ENCODE measurements at regions not wholly inside any gene's neighbourhood (a gene's known extent, or its start where the extent isn't known, plus 50 kb on each side); places are given as distances from the start of the nearest gene placed in this dataset.
"Not testable (repeated sequence)": the region's sequence is repeated elsewhere in the genome, so short reads cannot be mapped to it uniquely, and the experiment has no call there.

GRCh38 chr3:157590273-157590672 is 87.1 kb upstream of the VEPH1 start:
- no peaks in the 10 kb centered on the region for H3K36me3 Mint-ChIP-seq (ENCODE audit: insufficient read depth)
- H3K4me1 Mint-ChIP-seq: no peaks in the 10 kb centered on the region
- no peak overlapping the region for H3K4me3 Mint-ChIP-seq
- H3K27me3 Mint-ChIP-seq: peaks cover 48% of the 10 kb centered on the region
- ATAC-seq (replicated peaks; ENCODE audit: extremely low read depth, poor library complexity, severe bottlenecking) (no peak), DNase-seq (ENCODE audit: low spot score in 2 of 2) (no peak)
- no peaks in the 10 kb centered on the region for H3K9me3 Mint-ChIP-seq
- H3K27ac Mint-ChIP-seq (ENCODE audit: low read depth): no peak overlapping the region

DNA sequence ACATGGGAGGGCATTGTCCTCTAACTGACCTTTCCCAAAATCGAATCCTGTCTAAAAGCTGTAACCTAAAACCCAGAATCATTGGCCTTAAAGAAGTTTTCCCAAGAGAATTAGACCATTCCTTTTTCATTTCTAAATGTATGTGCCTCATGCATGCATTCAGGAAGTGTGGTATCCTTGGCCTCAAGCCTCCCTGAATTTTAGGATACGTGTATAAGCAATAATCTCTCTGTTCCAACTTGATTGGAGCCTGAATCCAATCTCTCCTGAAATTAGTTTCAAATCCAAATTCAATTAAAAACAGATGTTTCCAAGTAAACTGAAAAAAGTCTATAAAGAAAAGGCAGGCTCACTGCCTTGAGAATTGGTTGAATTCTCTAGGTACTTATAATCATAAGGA is 86.0 kb upstream of the VEPH1 start:
- H3K4me3 Mint-ChIP-seq: no peak overlapping the region
- peaks cover 38% of the 10 kb centered on the region for H3K27me3 Mint-ChIP-seq
- no peaks in the 10 kb centered on the region for H3K36me3 Mint-ChIP-seq (ENCODE audit: insufficient read depth)
- no peak overlapping the region for H3K27ac Mint-ChIP-seq (ENCODE audit: low read depth)
- ATAC-seq (replicated peaks; ENCODE audit: extremely low read depth, poor library complexity, severe bottlenecking): no peak
- H3K9me3 Mint-ChIP-seq: no peaks in the 10 kb centered on the region
- no peaks in the 10 kb centered on the region for H3K4me1 Mint-ChIP-seq
- DNase-seq (ENCODE audit: low spot score in 2 of 2): no peak

DNA sequence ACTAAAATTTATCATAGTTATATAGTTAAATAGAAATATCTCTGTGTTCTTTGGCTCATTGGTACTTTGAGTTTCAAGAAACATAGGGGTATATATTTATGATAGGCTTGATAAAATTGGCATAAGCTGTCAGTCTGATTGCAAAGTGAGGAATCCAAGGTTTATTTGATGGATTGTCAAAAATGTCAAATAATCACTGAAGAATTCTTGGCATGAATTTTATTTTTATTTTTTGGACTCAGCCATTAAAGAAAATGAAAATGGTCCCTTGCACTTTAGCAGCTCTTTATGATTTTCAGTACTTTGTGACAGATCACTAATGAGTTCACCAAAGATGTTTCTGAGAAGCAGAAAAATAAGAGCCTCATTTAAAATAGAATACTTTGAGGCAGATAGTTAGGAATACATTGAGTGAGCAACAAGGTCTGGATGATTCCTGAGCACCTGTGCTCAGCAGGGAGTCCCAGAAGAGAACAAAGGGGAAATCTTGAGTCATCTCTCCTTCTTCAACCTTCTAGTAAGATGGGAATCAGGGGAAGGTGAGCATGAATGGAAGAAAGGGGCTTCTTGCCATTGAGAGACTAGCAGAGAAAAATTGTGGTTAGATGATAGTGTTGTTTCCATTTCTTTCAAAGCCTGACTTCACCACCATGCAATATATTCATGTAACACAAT is 85.3 kb upstream of the VEPH1 start:
- no peak overlapping the region for H3K4me3 Mint-ChIP-seq
- H3K27me3 Mint-ChIP-seq: peaks cover 38% of the 10 kb centered on the region
- no peaks in the 10 kb centered on the region for H3K36me3 Mint-ChIP-seq (ENCODE audit: insufficient read depth)
- DNase-seq (ENCODE audit: low spot score in 2 of 2) (no peak), ATAC-seq (replicated peaks; ENCODE audit: extremely low read depth, poor library complexity, severe bottlenecking) (no peak)
- no peaks in the 10 kb centered on the region for H3K9me3 Mint-ChIP-seq
- no peak overlapping the region for H3K27ac Mint-ChIP-seq (ENCODE audit: low read depth)
- no peaks in the 10 kb centered on the region for H3K4me1 Mint-ChIP-seq

GRCh38 chr3:157586293-157586692 is 83.1 kb upstream of the VEPH1 start:
- H3K27me3 Mint-ChIP-seq: peaks cover 25% of the 10 kb centered on the region
- H3K36me3 Mint-ChIP-seq (ENCODE audit: insufficient read depth): no peaks in the 10 kb centered on the region
- no peaks in the 10 kb centered on the region for H3K4me1 Mint-ChIP-seq
- no peak overlapping the region for H3K4me3 Mint-ChIP-seq
- DNase-seq (ENCODE audit: low spot score in 2 of 2) (no peak), ATAC-seq (replicated peaks; ENCODE audit: extremely low read depth, poor library complexity, severe bottlenecking) (no peak)
- no peak overlapping the region for H3K27ac Mint-ChIP-seq (ENCODE audit: low read depth)
- H3K9me3 Mint-ChIP-seq: no peaks in the 10 kb centered on the region

DNA sequence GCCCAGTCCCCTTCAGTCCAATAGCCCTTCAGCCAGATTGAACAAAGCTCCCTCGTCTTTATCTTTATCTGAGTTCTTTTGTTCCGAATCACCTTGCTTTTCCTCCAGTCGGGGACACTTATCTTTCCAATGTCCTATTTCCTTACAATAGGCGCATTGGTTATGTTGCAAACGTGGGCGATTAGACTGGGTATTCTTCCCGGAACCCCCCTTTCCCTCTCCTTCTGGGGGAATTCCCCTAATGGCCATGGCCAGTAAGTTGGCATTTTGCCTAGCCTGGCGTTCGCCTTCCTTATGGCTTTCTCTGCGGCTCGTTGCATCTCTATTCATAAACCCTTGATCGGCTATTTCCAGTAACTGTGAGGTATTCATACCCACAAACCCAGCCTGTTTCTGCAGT is 82.2 kb upstream of the VEPH1 start:
- peaks cover 17% of the 10 kb centered on the region for H3K27me3 Mint-ChIP-seq
- H3K4me3 Mint-ChIP-seq: no peak overlapping the region
- no peaks in the 10 kb centered on the region for H3K9me3 Mint-ChIP-seq
- DNase-seq (ENCODE audit: low spot score in 2 of 2) (no peak), ATAC-seq (replicated peaks; ENCODE audit: extremely low read depth, poor library complexity, severe bottlenecking) (no peak)
- no peaks in the 10 kb centered on the region for H3K36me3 Mint-ChIP-seq (ENCODE audit: insufficient read depth)
- H3K4me1 Mint-ChIP-seq: no peaks in the 10 kb centered on the region
- H3K27ac Mint-ChIP-seq (ENCODE audit: low read depth): no peak overlapping the region

DNA sequence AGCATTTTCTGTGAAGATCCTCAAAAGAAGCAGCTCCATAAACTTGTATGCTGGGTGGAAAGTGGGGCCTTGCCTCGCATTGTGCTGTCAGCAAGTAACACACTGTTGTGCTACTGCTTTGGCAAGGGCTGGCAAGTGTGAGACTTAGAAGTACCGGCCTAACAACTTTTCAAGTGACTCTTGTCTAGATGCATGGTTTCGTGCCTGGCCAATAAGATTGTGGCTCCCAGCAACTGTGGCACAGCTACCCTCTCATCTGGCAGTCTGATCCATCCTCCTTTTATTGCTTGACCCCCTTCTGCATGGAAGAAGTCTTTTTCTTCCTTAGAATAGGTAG is 79.4 kb upstream of the VEPH1 start:
- peaks cover 33% of the 10 kb centered on the region for H3K27me3 Mint-ChIP-seq
- H3K9me3 Mint-ChIP-seq: no peaks in the 10 kb centered on the region
- DNase-seq (ENCODE audit: low spot score in 2 of 2) (no peak), ATAC-seq (replicated peaks; ENCODE audit: extremely low read depth, poor library complexity, severe bottlenecking) (no peak)
- H3K27ac Mint-ChIP-seq (ENCODE audit: low read depth): no peak overlapping the region
- H3K4me1 Mint-ChIP-seq: no peaks in the 10 kb centered on the region
- H3K36me3 Mint-ChIP-seq (ENCODE audit: insufficient read depth): no peaks in the 10 kb centered on the region
- no peak overlapping the region for H3K4me3 Mint-ChIP-seq

- peaks cover 33% of the 10 kb centered on the region for H3K27me3 Mint-ChIP-seq
- H3K9me3 Mint-ChIP-seq; H3K4me3 Mint-ChIP-seq; ATAC-seq (replicated peaks; ENCODE audit: extremely low read depth, poor library complexity, severe bottlenecking); DNase-seq (ENCODE audit: low spot score in 2 of 2); H3K36me3 Mint-ChIP-seq (ENCODE audit: insufficient read depth); H3K27ac Mint-ChIP-seq (ENCODE audit: low read depth); H3K4me1 Mint-ChIP-seq: not testable (repeated sequence)
Observed at GRCh38 chr3:157581956-157582636, 78.9 kb upstream of the VEPH1 start.

DNA sequence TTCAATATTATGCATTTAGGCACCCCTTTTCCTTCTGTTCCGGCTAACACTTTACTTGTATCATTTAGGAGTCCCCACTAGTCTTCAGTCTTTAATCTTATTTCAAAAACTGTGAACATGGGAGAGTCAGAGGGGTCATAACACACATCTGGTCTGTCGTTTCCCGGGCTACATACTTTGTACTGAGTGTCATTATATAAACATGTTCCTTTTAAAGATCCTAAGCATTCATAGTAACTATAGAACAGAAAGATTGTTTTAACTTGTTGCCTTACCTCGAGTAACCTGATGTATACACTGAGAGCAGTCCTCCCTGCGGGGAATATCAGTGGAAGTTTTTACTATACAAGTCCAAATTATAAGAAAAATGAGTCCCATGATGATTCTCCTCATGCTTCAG is 78.2 kb upstream of the VEPH1 start:
- Mint-ChIP-seq H3K36me3 (ENCODE audit: insufficient read depth) (no peaks in the 10 kb centered on the region), H3K27ac (ENCODE audit: low read depth) (no peak overlapping the region), H3K4me1 (no peaks in the 10 kb centered on the region), H3K27me3 (peaks cover 30% of the 10 kb centered on the region), H3K4me3 (no peak overlapping the region), H3K9me3 (no peaks in the 10 kb centered on the region)
- ATAC-seq (replicated peaks; ENCODE audit: extremely low read depth, poor library complexity, severe bottlenecking): no peak
- no peak for DNase-seq (ENCODE audit: low spot score in 2 of 2)

GRCh38 chr3:157578181-157578580 is 75.0 kb upstream of the VEPH1 start:
- Mint-ChIP-seq H3K4me3 (no peak overlapping the region), H3K4me1 (no peaks in the 10 kb centered on the region), H3K27me3 (peaks cover 17% of the 10 kb centered on the region), H3K9me3 (no peaks in the 10 kb centered on the region), H3K27ac (ENCODE audit: low read depth) (no peak overlapping the region), H3K36me3 (ENCODE audit: insufficient read depth) (no peaks in the 10 kb centered on the region)
- no peak for ATAC-seq (replicated peaks; ENCODE audit: extremely low read depth, poor library complexity, severe bottlenecking)
- no peak for DNase-seq (ENCODE audit: low spot score in 2 of 2)

- H3K4me3 Mint-ChIP-seq: no peak overlapping the region
- H3K36me3 Mint-ChIP-seq (ENCODE audit: insufficient read depth): peaks cover 2% of the 10 kb centered on the region
- ATAC-seq (replicated peaks; ENCODE audit: extremely low read depth, poor library complexity, severe bottlenecking) (no peak), DNase-seq (ENCODE audit: low spot score in 2 of 2) (no peak)
- H3K4me1 Mint-ChIP-seq: no peaks in the 10 kb centered on the region
- H3K9me3 Mint-ChIP-seq: no peaks in the 10 kb centered on the region
- no peak overlapping the region for H3K27ac Mint-ChIP-seq (ENCODE audit: low read depth)
- H3K27me3 Mint-ChIP-seq: peaks cover 8% of the 10 kb centered on the region
Observed at GRCh38 chr3:157574531-157574930, 71.3 kb upstream of the VEPH1 start.

DNA sequence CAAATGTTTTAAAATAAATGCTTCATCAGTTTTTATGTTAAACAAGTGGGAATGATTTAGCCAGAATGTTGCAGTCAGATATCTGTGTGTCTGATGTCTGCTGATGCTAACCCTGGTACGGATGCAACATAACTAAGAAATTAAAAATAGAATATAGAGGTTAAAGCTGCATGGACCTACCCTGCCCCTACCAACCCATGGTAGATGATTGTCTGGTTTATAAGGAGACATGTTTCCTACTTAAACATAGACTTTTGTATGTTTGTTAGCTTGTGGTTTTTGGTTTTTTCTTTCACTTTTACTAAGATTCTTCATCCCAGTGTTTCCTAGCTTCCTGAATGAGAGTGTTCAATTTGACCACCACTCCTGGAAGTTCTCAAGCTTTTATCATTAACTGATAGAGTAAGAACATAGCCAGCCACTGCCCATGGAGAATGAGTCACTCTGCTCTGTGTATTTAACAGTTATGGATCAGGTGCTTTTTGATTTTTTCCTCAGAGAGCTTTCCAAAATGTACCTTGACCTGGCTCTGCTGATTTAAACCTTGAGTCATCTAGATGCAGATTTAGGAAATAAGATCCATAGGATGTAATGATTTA is 70.7 kb upstream of the VEPH1 start:
- H3K36me3 Mint-ChIP-seq (ENCODE audit: insufficient read depth): peaks cover 2% of the 10 kb centered on the region
- peaks cover 2% of the 10 kb centered on the region for H3K27me3 Mint-ChIP-seq
- ATAC-seq (replicated peaks; ENCODE audit: extremely low read depth, poor library complexity, severe bottlenecking) (no peak), DNase-seq (ENCODE audit: low spot score in 2 of 2) (no peak)
- H3K27ac Mint-ChIP-seq (ENCODE audit: low read depth): no peak overlapping the region
- no peaks in the 10 kb centered on the region for H3K9me3 Mint-ChIP-seq
- H3K4me3 Mint-ChIP-seq: no peak overlapping the region
- no peaks in the 10 kb centered on the region for H3K4me1 Mint-ChIP-seq

- DNase-seq (ENCODE audit: low spot score in 2 of 2) (no peak), ATAC-seq (replicated peaks; ENCODE audit: extremely low read depth, poor library complexity, severe bottlenecking) (no peak)
- Mint-ChIP-seq H3K4me1 (no peaks in the 10 kb centered on the region), H3K4me3 (no peak overlapping the region), H3K27me3 (no peaks in the 10 kb centered on the region), H3K9me3 (no peaks in the 10 kb centered on the region), H3K36me3 (ENCODE audit: insufficient read depth) (peaks cover 2% of the 10 kb centered on the region), H3K27ac (ENCODE audit: low read depth) (no peak overlapping the region)
Observed at GRCh38 chr3:157573281-157573680, 70.1 kb upstream of the VEPH1 start.

DNA sequence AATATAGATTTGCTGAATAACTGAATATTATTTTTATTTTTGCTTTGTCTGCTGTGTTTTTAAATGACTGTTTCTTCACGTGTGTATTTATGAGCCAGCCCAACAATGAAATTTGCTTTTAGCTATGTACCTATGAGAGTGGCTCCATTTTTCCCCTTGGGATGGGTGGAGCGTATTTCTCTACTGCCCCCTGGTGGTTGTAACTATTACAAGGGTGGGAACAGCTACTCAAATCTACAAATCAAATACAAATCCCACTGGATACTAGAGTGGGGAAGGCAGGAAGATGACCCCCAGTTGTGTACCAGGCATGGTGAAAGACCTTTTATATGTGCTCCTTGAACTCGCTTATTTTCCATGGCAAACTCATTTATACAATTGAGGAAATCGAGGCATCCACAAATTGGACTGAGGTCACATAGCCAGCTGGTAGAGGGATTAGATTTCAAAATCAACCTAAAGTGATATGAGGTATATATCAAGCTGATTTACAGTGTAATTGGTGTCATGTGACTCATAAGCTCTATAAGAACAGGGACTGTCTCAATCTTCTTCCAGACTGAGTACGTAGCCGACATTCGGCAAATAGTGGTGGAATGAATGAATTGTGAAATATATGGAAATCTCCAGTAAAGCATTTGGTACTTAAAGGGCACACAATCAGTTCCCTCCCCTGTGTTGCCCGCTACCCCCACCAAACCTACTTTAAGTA is 69.5 kb upstream of the VEPH1 start:
- H3K4me3 Mint-ChIP-seq: no peak overlapping the region
- no peaks in the 10 kb centered on the region for H3K4me1 Mint-ChIP-seq
- no peaks in the 10 kb centered on the region for H3K27me3 Mint-ChIP-seq
- no peak for DNase-seq (ENCODE audit: low spot score in 2 of 2)
- peaks cover 2% of the 10 kb centered on the region for H3K36me3 Mint-ChIP-seq (ENCODE audit: insufficient read depth)
- no peaks in the 10 kb centered on the region for H3K9me3 Mint-ChIP-seq
- ATAC-seq (replicated peaks; ENCODE audit: extremely low read depth, poor library complexity, severe bottlenecking): no peak
- no peak overlapping the region for H3K27ac Mint-ChIP-seq (ENCODE audit: low read depth)

Data from central memory CD8-positive, alpha-beta T cell (primary cell).